Esophagus muscularis mucosa (tissue), 3 donors: ENCODE measurements at regions not wholly inside any gene's neighbourhood (a gene's known extent, or its start where the extent isn't known, plus 50 kb on each side); places are given as distances from the start of the nearest gene placed in this dataset.

Experiments used
- POLR2A ChIP-seq: fragments of 450-650 bp; IDR thresholded peaks from one replicate; pipeline ENCODE4 v1.6.1; 2017; ENCODE audit warnings: antibody characterized with exemption, moderate library complexity, mild to moderate bottlenecking, low read depth
- TF ChIP-seq, protein P1 (sequence below), 3 experiments: fragments of 200-600 bp in 2 of 3; fragments of 450-650 bp in 1 of 3; sonication (generic) in 2 of 3; IDR thresholded peaks; one replicate each; pipeline ENCODE4 v1.5.1; 2017 to 2019; ENCODE audit warnings: antibody characterized with exemption in 3 of 3, mild to moderate bottlenecking in 2 of 3, moderate library complexity in 1 of 3

GRCh38 chr6:145032562-145033145 lies 702.7 kb downstream of the EPM2A start:
- TF ChIP-seq, protein P1, sequence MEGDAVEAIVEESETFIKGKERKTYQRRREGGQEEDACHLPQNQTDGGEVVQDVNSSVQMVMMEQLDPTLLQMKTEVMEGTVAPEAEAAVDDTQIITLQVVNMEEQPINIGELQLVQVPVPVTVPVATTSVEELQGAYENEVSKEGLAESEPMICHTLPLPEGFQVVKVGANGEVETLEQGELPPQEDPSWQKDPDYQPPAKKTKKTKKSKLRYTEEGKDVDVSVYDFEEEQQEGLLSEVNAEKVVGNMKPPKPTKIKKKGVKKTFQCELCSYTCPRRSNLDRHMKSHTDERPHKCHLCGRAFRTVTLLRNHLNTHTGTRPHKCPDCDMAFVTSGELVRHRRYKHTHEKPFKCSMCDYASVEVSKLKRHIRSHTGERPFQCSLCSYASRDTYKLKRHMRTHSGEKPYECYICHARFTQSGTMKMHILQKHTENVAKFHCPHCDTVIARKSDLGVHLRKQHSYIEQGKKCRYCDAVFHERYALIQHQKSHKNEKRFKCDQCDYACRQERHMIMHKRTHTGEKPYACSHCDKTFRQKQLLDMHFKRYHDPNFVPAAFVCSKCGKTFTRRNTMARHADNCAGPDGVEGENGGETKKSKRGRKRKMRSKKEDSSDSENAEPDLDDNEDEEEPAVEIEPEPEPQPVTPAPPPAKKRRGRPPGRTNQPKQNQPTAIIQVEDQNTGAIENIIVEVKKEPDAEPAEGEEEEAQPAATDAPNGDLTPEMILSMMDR (IDR thresholded peaks at IDR 0.05) = no peak
- no peak for TF ChIP-seq POLR2A
